ENCODE measurements at regions not wholly inside any gene's neighbourhood (a gene's known extent, or its start where the extent isn't known, plus 50 kb on each side); places are given as distances from the start of the nearest gene placed in this dataset.
"Not testable (repeated sequence)": the region's sequence is repeated elsewhere in the genome, so short reads cannot be mapped to it uniquely, and the experiment has no call there.

- Mint-ChIP-seq H3K27me3 (no peaks in the 10 kb centered on the region), H3K4me3 (no peak overlapping the region), H3K9me3 (peaks cover 5 to 16% of the 10 kb centered on the region in 2 donors), H3K27ac (no peak overlapping the region), H3K4me1 (no peaks in the 10 kb centered on the region)
- DNase-seq, result no peak
- no peak for ATAC-seq
Observed at GRCh38 chr1:222224636-222225315, 323.1 kb downstream of the HHIPL2 start.

GRCh38 chr1:222224156-222224555 lies 323.7 kb downstream of the HHIPL2 start:
- no peak for ATAC-seq
- H3K27ac Mint-ChIP-seq, result no peak overlapping the region

GRCh38 chr1:222223010-222223409 lies 324.9 kb downstream of the HHIPL2 start:
- no peak for DNase-seq
- no peaks in the 10 kb centered on the region for H3K27me3 Mint-ChIP-seq
- H3K4me3 Mint-ChIP-seq, result no peak overlapping the region
- peaks cover 14 to 15% of the 10 kb centered on the region in 2 donors for H3K9me3 Mint-ChIP-seq
- ATAC-seq, result no peak
- no peak overlapping the region for H3K27ac Mint-ChIP-seq
- no peaks in the 10 kb centered on the region for H3K4me1 Mint-ChIP-seq

More at GRCh38 chr1:222224156-222224555, 323.7 kb downstream of the HHIPL2 start:
- Mint-ChIP-seq H3K27me3 (no peaks in the 10 kb centered on the region), H3K4me3 (no peak overlapping the region), H3K9me3 (peaks cover 8 to 16% of the 10 kb centered on the region in 2 donors), H3K4me1 (no peaks in the 10 kb centered on the region)
- DNase-seq, result no peak

DNA sequence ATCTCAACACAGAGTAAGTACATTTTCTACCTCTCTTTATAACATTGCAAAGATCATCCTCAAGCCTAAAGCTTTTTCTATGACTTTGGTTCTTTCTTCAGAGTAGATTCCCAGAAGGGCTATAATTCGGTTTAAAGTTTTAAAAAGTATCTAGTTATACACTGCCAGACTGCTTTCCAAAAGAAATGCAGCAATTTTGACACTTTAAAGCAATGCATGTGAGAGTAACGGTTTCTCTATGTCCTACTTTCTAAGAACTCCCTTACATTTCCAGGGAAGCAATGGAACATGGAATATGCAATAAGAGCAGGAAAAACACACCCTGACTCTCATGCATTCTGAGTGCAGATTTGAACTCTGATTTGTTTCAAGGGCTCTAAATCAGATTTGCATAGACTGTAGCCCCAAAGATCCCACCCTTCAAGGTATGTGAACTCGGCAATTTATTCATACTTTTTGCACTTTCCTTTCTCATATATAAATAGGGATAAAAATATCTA lies 331.6 kb downstream of the HHIPL2 start:
- peaks cover 0 to 9% of the 10 kb centered on the region in 2 donors for H3K9me3 Mint-ChIP-seq
- H3K4me1 Mint-ChIP-seq, result no peaks in the 10 kb centered on the region
- H3K4me3 Mint-ChIP-seq, result no peak overlapping the region
- H3K27ac Mint-ChIP-seq, result no peak overlapping the region
- ATAC-seq (no peak), DNase-seq (no peak)
- no peaks in the 10 kb centered on the region for H3K27me3 Mint-ChIP-seq

DNA sequence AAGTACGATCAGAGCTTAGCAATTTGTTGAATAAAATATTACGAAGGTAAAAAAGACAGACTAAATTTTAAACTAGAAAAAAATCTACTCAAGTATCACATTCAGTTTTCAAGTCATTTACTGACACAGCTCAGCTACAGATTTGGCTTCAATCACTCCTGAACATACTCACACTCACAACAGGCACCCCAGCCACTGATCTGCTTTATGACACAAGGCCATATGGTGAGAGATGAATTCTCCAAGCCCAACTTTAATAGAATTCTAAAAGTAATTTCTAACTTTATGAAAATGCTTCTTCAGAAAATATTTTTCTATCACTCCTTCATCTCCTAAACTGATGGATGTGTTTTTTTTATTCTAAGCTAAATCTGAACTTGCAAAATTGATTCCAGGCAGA lies 337.1 kb downstream of the HHIPL2 start:
- no peaks in the 10 kb centered on the region for H3K9me3 Mint-ChIP-seq
- no peak overlapping the region for H3K4me3 Mint-ChIP-seq
- no peaks in the 10 kb centered on the region for H3K4me1 Mint-ChIP-seq
- no peaks in the 10 kb centered on the region for H3K27me3 Mint-ChIP-seq
- ATAC-seq (no peak), DNase-seq (no peak)
- no peak overlapping the region for H3K27ac Mint-ChIP-seq

GRCh38 chr1:222204475-222204874 lies 343.4 kb downstream of the HHIPL2 start:
- Mint-ChIP-seq H3K27me3 (no peaks in the 10 kb centered on the region), H3K9me3 (no peaks in the 10 kb centered on the region), H3K27ac (no peak overlapping the region), H3K4me1 (no peaks in the 10 kb centered on the region), H3K4me3 (no peak overlapping the region)
- no peak for ATAC-seq
- no peak for DNase-seq

- peak; percentile 12 for ATAC-seq
- no peaks in the 10 kb centered on the region for H3K27me3 Mint-ChIP-seq
- H3K9me3 Mint-ChIP-seq, result no peaks in the 10 kb centered on the region
Observed at GRCh38 chr1:222202831-222203230, 345.1 kb downstream of the HHIPL2 start.

DNA sequence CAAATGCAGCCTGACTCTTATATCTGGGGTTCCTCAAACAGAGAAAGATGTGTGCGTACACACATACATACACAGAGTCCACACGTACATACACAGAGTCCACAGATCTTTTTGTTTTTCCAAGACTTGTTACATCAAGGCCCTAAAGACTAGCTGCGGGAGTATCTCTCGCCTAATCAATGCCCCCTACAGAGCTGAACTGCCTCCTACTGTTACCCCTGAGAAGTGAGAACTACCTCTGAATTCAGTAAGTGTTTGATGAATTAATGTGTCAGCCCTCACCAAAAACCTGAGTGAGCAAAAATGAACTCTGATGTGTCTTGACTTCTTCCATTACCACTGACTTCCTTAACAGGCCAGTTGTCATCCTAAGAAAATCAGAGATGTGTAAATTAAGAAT lies 351.2 kb downstream of the HHIPL2 start:
- H3K4me1 Mint-ChIP-seq, result no peaks in the 10 kb centered on the region
- no peak for ATAC-seq
- H3K9me3 Mint-ChIP-seq, result peaks cover 0 to 4% of the 10 kb centered on the region in 2 donors
- no peaks in the 10 kb centered on the region for H3K27me3 Mint-ChIP-seq
- H3K4me3 Mint-ChIP-seq, result no peak overlapping the region
- no peak overlapping the region for H3K27ac Mint-ChIP-seq
- DNase-seq, result no peak

More at GRCh38 chr1:222202831-222203230, 345.1 kb downstream of the HHIPL2 start:
- Mint-ChIP-seq H3K27ac (peak overlapping the region in 1 of 2 donors; percentile 77), H3K4me3 (no peak overlapping the region), H3K4me1 (no peaks in the 10 kb centered on the region)
- no peak for DNase-seq

- Mint-ChIP-seq H3K4me1 (no peaks in the 10 kb centered on the region), H3K27ac (no peak overlapping the region), H3K4me3 (no peak overlapping the region), H3K27me3 (no peaks in the 10 kb centered on the region), H3K9me3 (peaks cover 0 to 8% of the 10 kb centered on the region in 2 donors)
- DNase-seq (no peak), ATAC-seq (no peak)
Observed at GRCh38 chr1:222196288-222196687, 351.6 kb downstream of the HHIPL2 start.

- Mint-ChIP-seq H3K27ac (no peak overlapping the region), H3K4me1 (no peaks in the 10 kb centered on the region), H3K9me3 (peaks cover 0 to 8% of the 10 kb centered on the region in 2 donors), H3K4me3 (no peak overlapping the region), H3K27me3 (no peaks in the 10 kb centered on the region)
- DNase-seq, result no peak
- ATAC-seq, result no peak
Observed at GRCh38 chr1:222195857-222196256, 352.0 kb downstream of the HHIPL2 start.

DNA sequence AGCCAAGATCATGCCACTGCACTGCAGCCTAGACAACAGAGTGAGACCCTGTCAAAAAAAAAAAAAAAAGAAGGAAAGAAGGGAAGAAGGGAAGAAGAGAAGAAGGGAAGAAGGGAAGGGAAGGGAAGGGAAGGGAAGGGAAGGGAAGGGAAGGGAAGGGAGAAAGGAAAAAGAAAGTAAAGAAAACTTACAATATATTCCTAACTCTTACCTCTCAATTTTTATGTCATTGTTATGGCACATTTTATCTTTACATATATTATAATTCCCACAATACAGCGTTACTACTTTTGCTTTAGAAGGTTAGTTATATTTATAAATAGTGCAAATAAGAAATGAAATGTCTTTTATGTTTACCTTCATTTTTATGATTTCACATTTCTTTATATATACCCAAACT lies 358.7 kb downstream of the HHIPL2 start:
- Mint-ChIP-seq H3K27me3 (no peaks in the 10 kb centered on the region), H3K9me3 (peaks cover 0 to 8% of the 10 kb centered on the region in 2 donors), H3K4me3 (no peak overlapping the region), H3K27ac (peak overlapping the region in 1 of 2 donors; percentile 48), H3K4me1 (no peaks in the 10 kb centered on the region)
- DNase-seq, result no peak
- ATAC-seq, result no peak

GRCh38 chr1:222187566-222188332 lies 360.2 kb downstream of the HHIPL2 start:
- DNase-seq (no peak), ATAC-seq (no peak)
- Mint-ChIP-seq H3K27me3 (no peaks in the 10 kb centered on the region), H3K4me3 (no peak overlapping the region), H3K27ac (no peak overlapping the region), H3K9me3 (peaks cover 4 to 17% of the 10 kb centered on the region in 2 donors), H3K4me1 (no peaks in the 10 kb centered on the region)

GRCh38 chr1:222182641-222183040 lies 365.3 kb downstream of the HHIPL2 start:
- H3K4me1 Mint-ChIP-seq, result no peaks in the 10 kb centered on the region
- no peak overlapping the region for H3K27ac Mint-ChIP-seq
- no peak for DNase-seq
- H3K27me3 Mint-ChIP-seq, result no peaks in the 10 kb centered on the region
- ATAC-seq, result no peak
- H3K9me3 Mint-ChIP-seq, result peaks cover 11 to 17% of the 10 kb centered on the region in 2 donors
- no peak overlapping the region for H3K4me3 Mint-ChIP-seq

GRCh38 chr1:222181191-222181590 lies 366.7 kb downstream of the HHIPL2 start:
- Mint-ChIP-seq H3K27ac (no peak overlapping the region), H3K27me3 (no peaks in the 10 kb centered on the region), H3K4me3 (no peak overlapping the region), H3K9me3 (peaks cover 11 to 18% of the 10 kb centered on the region in 2 donors), H3K4me1 (no peaks in the 10 kb centered on the region)
- ATAC-seq, result no peak
- no peak for DNase-seq

- not testable (repeated sequence) for DNase-seq, H3K27me3 Mint-ChIP-seq, H3K27ac Mint-ChIP-seq, ATAC-seq, H3K4me1 Mint-ChIP-seq, H3K4me3 Mint-ChIP-seq
- peaks cover 12 to 19% of the 10 kb centered on the region in 2 donors for H3K9me3 Mint-ChIP-seq
Observed at GRCh38 chr1:222177496-222177895, 370.4 kb downstream of the HHIPL2 start.

DNA sequence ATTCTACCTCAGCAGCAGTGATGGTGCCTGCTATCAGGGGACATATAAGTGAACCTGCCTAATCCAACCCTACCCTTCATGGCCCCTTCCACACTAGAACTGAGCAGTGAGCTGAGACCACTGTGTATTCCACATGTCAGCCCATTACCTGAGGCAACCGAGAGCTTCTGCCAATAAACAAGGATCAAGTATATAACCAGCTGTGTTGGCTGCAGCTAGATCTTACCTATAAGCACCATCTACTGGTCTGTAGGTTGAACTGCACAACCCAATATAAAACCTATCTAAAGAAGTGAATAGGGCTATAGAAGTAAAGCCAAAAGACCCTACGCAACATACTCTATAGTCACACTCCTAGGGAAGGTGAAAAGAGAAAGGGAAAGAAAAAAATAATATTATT lies 376.9 kb downstream of the HHIPL2 start:
- Mint-ChIP-seq H3K27me3 (no peaks in the 10 kb centered on the region), H3K27ac (peak overlapping the region in 1 of 2 donors; percentile 81), H3K4me3 (no peak overlapping the region), H3K4me1 (no peaks in the 10 kb centered on the region), H3K9me3 (peaks cover 19 to 29% of the 10 kb centered on the region in 2 donors)
- ATAC-seq, result peak; percentile 58
- no peak for DNase-seq
